Esophagus mucosa (tissue), 1 donor: ENCODE measurements at regions not wholly inside any gene's neighbourhood (a gene's known extent, or its start where the extent isn't known, plus 50 kb on each side); places are given as distances from the start of the nearest gene placed in this dataset.

Source experiments
- ATAC-seq: fragments of 200-7000 bp; cut with Tn5 transposase; one replicate; pipeline ENCODE4 v1.9.1; 2020
- donor health status: DM: yes; HTN: yes; CAD: no.

GRCh38 chr20:24334830-24335229 lies 134.6 kb upstream of the SYNDIG1 start:
- no peak for ATAC-seq

DNA sequence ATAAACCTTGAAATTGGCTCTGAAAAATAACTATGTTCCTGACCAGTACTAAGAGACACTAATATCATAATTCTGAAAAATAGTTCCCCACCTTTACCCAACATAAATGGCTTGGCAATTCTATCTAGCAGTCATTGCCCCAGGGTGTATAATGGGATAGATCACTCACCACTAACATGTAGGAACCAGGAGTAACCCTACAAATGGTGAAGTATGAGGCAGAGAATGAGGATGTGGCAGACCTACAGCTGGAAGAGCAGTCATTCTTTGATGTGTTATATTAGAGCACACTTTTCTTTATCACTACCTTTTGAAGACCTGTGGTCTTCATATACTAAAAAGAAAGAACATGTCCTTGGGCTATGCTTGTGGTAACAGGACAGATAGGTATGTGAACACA lies 136.5 kb upstream of the SYNDIG1 start:
- ATAC-seq: no peak

DNA sequence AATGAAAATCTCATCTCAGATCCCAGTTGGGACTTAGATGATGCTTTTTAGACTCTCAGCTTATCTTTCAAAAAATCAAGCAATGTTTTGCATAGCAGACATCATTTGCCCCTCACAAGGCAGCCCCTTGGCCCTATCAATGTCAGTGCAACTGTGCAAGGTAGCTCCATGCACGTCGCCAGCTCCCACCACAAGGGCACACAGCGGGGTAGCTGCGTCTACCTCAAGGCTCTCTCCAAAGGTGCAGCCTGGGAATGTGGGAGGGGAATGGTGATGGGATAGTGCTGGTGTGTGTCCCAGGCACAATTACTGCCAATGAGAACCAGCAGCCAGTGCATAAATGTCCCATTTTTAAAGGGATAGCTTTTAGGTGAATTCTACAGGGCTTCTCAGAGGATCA lies 137.5 kb upstream of the SYNDIG1 start:
- ATAC-seq: no peak

DNA sequence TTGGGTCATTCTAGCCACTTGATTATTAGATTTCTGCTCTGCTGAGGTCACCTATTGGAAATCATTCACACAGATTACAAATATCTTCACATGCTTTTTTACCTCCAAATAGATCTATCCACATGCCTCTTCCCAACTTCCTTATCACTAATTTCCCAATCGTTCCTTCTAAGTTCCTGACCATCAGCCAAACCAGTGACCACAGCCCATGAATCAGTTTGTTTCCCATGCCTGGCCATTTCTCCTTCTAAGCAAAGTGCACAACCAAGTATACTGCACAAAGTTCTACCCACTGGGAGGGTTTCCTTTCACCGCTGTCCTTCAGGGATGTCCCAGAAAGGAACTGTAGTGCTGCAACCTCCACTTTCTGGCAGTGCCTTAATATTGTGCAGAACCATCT lies 140.5 kb upstream of the SYNDIG1 start:
- no peak for ATAC-seq

- ATAC-seq: no peak
Measured at GRCh38 chr20:24321973-24322372, 147.5 kb upstream of the SYNDIG1 start.

GRCh38 chr20:24318569-24319352 lies 150.7 kb upstream of the SYNDIG1 start:
- no peak for ATAC-seq

DNA sequence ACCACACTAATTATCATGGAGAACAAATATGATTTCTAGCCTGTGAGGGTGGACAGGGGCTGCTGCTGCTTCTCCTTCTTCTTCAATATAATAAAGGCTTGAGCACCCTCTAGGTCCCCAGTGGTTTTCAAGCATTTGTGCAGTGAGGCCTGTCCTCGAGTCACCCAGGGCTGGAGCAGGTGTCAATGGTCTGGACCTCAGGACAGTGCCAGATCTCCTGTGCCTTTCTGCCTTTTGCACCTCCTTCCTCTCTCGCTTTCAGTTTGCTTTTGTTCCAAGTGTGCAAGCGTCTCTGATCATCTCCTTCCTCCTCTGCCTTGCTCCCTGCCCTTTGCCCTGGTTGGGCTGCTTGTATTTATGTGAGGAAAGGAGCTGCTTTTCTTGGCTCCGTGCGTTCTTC lies 152.2 kb upstream of the SYNDIG1 start:
- no peak for ATAC-seq

GRCh38 chr20:24316731-24317130 lies 152.7 kb upstream of the SYNDIG1 start:
- no peak for ATAC-seq

GRCh38 chr20:24314053-24314452 lies 155.4 kb upstream of the SYNDIG1 start:
- ATAC-seq: peak; percentile 77

DNA sequence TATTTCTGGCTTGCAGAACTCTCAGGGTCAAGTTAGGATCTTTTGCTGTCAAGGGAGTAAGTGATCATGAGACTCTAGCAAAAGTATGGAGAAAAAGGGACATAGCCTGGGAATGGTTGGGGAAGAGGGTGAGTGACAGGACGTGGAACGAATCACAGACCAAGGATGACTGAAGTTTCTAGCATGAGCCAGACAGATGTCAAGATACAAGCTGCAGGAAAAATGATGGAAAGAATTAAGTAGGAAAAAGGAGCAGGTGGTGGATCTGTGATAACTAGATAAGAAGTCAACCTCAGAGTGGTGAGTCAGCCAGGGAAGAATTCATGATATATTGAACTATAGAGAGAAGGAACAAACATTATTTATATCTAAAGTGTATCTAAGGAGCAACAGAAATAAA lies 159.8 kb upstream of the SYNDIG1 start:
- no peak for ATAC-seq

DNA sequence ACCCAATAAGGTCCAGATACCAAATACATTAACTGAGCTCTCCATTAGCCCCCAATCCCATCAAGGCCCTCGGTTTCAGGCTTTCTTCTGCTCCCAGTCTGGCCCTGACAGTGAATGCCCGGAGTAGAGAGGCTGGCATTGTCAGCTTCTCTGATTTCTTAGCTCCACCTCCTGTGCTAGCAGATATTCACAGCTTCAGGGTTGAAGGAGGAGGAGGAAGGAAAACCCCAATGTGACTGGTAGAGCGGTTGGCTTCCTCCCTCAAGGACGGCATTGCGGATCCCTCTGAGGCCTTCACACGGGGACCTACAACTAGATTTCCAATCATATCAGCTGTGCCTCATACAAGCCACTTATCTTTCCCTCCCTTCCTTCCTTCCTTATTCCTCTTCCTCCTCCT lies 164.1 kb upstream of the SYNDIG1 start:
- ATAC-seq: no peak

- ATAC-seq: no peak
Measured at GRCh38 chr20:24304291-24304690, 165.1 kb upstream of the SYNDIG1 start.

- no peak for ATAC-seq
Measured at GRCh38 chr20:24303393-24304170, 165.8 kb upstream of the SYNDIG1 start.

GRCh38 chr20:24297993-24298392 lies 171.4 kb upstream of the SYNDIG1 start:
- ATAC-seq: no peak

DNA sequence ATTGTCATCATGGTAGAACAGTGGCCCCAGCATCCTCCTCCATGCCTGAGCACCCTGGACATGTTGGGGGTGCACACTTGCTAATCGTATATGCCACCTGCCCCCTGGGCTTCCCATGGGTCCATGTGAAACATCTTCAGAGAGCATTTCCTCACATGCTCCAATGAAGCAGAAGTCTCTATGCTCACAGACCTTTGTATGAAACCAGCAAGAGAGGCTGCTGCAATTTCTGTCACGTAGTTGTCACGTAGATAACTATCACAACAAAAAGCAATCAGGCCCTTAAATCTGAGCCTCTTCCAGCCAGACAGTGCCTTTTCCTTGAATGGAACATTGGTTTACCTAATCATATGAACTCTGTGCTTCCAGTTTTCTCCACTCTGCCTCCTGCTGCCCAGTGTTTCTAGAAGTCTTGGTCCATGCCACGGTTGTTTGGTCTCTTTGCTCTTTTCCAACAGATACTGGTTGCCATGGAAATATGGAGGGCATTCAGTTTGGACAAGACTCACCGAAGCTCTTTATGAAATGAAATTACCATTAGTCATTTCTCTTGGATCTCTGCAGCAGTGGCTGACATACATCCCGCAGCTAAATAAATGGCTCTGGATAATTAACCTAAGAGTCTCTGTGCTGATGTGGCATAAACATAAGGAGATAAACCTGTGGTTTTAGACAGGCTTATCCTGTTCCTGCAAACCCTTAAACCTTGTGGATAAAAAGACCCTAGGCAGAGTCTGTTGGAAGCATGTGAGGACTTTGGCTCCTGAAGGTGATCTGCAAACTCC lies 172.8 kb upstream of the SYNDIG1 start:
- ATAC-seq: no peak

DNA sequence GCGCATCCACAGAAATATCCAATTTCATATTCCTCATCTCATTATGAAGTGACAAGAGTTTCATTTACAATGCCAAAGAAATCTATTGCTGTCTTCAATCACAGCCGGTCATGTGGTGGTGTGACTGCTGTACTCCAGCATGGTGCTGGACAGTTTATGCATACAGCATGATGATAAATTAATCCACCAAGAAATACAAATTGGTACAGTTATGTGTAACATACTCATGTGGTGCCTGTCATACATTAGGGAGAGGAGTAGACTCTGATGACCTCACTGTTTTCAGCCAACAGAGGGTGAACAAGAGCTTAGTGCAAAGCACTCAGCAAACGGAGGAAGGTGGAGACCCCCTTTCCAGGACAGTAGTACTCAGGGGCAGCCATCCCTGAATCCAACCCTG lies 178.4 kb upstream of the SYNDIG1 start:
- ATAC-seq: no peak

- no peak for ATAC-seq
Measured at GRCh38 chr20:24289737-24290481, 179.5 kb upstream of the SYNDIG1 start.

DNA sequence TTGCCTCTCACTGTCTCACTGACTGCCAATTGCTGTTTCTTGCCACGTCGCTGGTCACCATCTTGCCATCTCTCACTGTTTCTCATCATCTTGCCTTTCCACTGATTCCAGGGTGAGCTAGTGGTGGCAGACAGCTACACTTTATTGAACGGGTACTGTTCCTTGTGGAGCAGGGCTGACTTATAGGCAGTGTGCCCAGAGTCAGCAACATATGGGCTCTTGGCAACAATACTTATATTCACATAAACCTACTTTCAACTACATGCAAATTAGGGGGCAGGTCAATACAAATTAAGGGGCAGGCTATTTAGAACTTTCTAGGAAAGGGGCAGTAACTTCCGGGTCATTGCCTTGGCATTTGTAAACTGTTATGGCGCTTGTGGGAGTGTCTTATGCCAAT lies 186.2 kb upstream of the SYNDIG1 start:
- no peak for ATAC-seq

- no peak for ATAC-seq
Measured at GRCh38 chr20:24277196-24277595, 192.2 kb upstream of the SYNDIG1 start.

DNA sequence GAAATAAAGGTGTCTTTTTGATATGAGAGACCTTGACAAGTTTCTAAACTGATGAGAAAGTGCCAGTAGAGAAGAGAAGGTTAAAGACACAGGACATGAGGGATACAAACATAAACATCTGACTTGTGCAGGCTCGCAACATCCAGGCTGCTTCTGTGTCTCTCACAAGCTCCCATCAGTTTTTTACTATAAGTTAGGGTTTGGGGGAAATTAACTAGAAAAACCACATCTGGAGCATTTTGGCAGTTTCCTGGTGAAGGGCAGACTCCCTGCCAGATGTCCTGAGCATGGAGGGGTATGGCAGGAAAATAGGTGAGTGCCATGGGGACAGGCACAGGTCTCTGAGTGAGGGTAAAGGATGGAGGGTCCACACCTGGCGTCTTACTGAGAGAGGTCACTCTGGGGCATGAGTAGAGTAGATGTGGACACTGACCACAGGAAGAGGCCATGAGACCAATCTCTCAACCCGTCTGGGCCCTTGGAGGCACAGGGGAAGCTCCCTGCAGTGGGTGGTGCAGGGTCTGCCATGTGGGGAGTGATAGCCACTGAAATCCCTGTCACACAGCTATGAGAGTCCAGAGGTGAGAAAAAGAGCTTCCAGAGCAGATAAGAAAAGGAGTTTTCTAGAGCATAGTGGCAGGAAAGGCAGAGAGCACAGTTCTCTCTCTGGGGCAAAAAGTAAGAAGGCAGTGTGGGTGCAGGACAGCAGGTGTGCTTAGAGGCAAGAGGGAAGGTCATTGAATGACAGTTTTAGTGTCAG lies 193.3 kb upstream of the SYNDIG1 start:
- no peak for ATAC-seq

- ATAC-seq: no peak
Measured at GRCh38 chr20:24273251-24273650, 196.2 kb upstream of the SYNDIG1 start.

DNA sequence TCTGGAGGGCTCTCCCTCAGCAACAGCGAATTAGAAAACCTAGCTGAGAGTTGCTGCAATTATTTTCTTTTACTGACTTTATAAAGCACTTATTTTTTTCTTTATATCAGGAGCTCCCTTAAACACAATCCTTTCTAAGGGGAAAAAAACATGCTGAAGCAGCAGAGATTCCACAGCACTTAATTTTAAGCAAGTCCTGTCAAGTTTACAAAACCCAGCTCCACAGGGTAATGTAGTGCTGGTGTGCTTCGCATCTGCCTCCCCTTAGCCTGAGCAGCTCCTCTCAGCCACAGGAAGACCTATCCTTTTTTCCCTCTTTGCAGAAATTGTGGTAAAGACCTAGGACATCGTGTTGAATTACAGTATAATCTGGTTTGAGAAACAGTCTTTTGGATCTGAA lies 208.1 kb upstream of the SYNDIG1 start:
- ATAC-seq: no peak
